PC-3 (cell line): ENCODE measurements at regions not wholly inside any gene's neighbourhood (a gene's known extent, or its start where the extent isn't known, plus 50 kb on each side); places are given as distances from the start of the nearest gene placed in this dataset.

Experiments used
- ATAC-seq: fragments of 200-7000 bp; cut with Tn5 transposase; 2 replicates; pipeline ENCODE4 v1.9.1; 2020; ENCODE audit warnings: mild to moderate bottlenecking, moderate library complexity
- BruUV-seq: library from RNA; stranded (reverse); fragments of 400-500 nt; replicated peaks from 2 replicates; lab custom pipeline; 2021; lab: Mats Ljungman, UMichigan
- CTCF ChIA-PET: fragments of 300-600 bp; sonication (Branson Sonifier 250); formaldehyde crosslinking; loops from one replicate; lab custom pipeline; 2022; ENCODE audit warnings: antibody characterized with exemption; lab: Charles Lee
- POLR2A ChIA-PET: fragments of 300-600 bp; sonication (Branson Sonifier 250); formaldehyde crosslinking; loops from one replicate; lab custom pipeline; 2022; ENCODE audit warnings: antibody characterized with exemption; ENCODE audit not compliant: unreplicated experiment; lab: Charles Lee
- DNase-seq: peaks from one replicate; pipeline ENCODE4 v3.0.0-alpha.2; 2015
- H2AFZ ChIP-seq: fragments of 300-600 bp; sonication (generic); 2 replicates; pipeline ENCODE4 v1.6.0; 2016; ENCODE audit warnings: antibody characterized with exemption, low read length
- H3F3A ChIP-seq: fragments of 300-600 bp; sonication (generic); one replicate; pipeline ENCODE4 v1.6.0; 2017; ENCODE audit warnings: antibody characterized with exemption, low read length, control low read depth, mild to moderate bottlenecking; ENCODE audit not compliant: unreplicated experiment
- H3K27ac ChIP-seq: fragments of 300-600 bp; sonication (generic); 2 replicates; pipeline ENCODE4 v1.5.1; 2016; ENCODE audit warnings: mild to moderate bottlenecking, low read length
- H3K27me3 ChIP-seq: fragments of 300-600 bp; sonication (generic); 2 replicates; pipeline ENCODE4 v1.6.1; 2016; ENCODE audit warnings: low read length, mixed read lengths
- H3K36me3 ChIP-seq: fragments of 300-600 bp; sonication (generic); 2 replicates; pipeline ENCODE4 v1.6.1; 2016; ENCODE audit warnings: low read depth, mixed run types, low read length, mixed read lengths
- H3K4me1 ChIP-seq: fragments of 300-600 bp; sonication (generic); 2 replicates; pipeline ENCODE4 v1.5.1; 2016; ENCODE audit warnings: low read length; ENCODE audit not compliant: insufficient read depth
- H3K4me2 ChIP-seq: fragments of 300-600 bp; sonication (generic); 2 replicates; pipeline ENCODE4 v1.6.0; 2016; ENCODE audit warnings: low read length
- H3K4me3 ChIP-seq: fragments of 300-600 bp; sonication (generic); 2 replicates; pipeline ENCODE4 v1.5.1; 2016; ENCODE audit warnings: mild to moderate bottlenecking, low read length, mixed read lengths
- H3K79me2 ChIP-seq: fragments of 300-600 bp; sonication (generic); 2 replicates; pipeline ENCODE4 v1.6.1; 2017; ENCODE audit warnings: low read length, mixed read lengths
- H3K9ac ChIP-seq: fragments of 300-600 bp; sonication (generic); 2 replicates; pipeline ENCODE4 v1.6.0; 2016; ENCODE audit warnings: mild to moderate bottlenecking, low read length
- H3K9me2 ChIP-seq: fragments of 300-600 bp; sonication (generic); replicated peaks from 2 replicates; pipeline ENCODE4 v1.6.1; 2016; ENCODE audit warnings: mixed run types, low read length, mixed read lengths
- H3K9me3 ChIP-seq: fragments of 300-600 bp; sonication (generic); 2 replicates; pipeline ENCODE4 v1.6.1; 2016; ENCODE audit warnings: low read length, mixed read lengths
- H4K20me1 ChIP-seq: fragments of 300-600 bp; sonication (generic); 2 replicates; pipeline ENCODE4 v1.6.1; 2016; ENCODE audit warnings: low read length, mixed read lengths
- EZH2 ChIP-seq: fragments of 300-600 bp; sonication (generic); IDR thresholded peaks from one replicate; pipeline ENCODE4 v1.6.1; 2017; ENCODE audit warnings: antibody characterized with exemption, mild to moderate bottlenecking, low read length; ENCODE audit not compliant: unreplicated experiment
- EZH2phosphoT487 ChIP-seq: fragments of 300-600 bp; sonication (generic); IDR thresholded peaks from 2 replicates; pipeline ENCODE4 v1.6.1; 2018; ENCODE audit warnings: mild to moderate bottlenecking, antibody characterized with exemption, low read length, borderline replicate concordance
- intact Hi-C: fragments of 100-400 bp; cut with micrococcal nuclease; formaldehyde crosslinking; loops from 2 replicates; pipeline ENCODE4 v1.9.0; 2023
- TF ChIP-seq, protein P1 (sequence below): fragments of 300-600 bp; sonication (generic); conservative IDR thresholded peaks from 2 replicates; pipeline ENCODE4 v1.5.1; 2017; ENCODE audit warnings: antibody characterized with exemption, low read depth, mild to moderate bottlenecking, low read length

DNA sequence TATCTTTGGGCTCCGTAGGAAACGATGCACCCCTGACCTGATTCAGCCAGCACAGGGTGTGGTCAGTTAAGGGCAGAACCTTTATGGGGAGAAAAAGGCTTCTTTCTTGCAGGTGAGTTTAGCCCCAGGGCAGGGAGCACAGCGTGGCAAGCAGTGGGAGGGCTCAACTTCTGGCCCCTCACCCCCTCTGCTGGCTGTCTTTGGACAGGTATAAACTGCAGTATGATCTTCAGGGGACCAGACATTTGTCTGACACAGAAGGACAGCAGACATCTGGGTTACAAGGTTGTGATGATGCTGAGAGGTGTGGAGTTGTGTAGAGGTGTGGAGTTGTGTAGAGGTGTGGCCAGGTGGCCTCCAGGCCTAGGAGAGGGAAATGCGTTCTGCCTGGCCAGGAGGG lies 324.0 kb upstream of the PLET1 start:
- no peaks in the 10 kb centered on the region for H3F3A ChIP-seq
- intact Hi-C loops, result no loop called here
- peak; percentile 48; the same call in 1 of the 2 replicates for ATAC-seq
- H3K9ac ChIP-seq, result no peak overlapping the region
- H2AFZ ChIP-seq, result no peak overlapping the region
- H3K27me3 ChIP-seq, result peaks cover 31% of the 10 kb centered on the region
- H3K4me1 ChIP-seq, result no peaks in the 10 kb centered on the region
- H3K36me3 ChIP-seq, result no peaks in the 10 kb centered on the region
- H3K4me3 ChIP-seq, result no peak overlapping the region
- POLR2A ChIA-PET, result no interaction called here
- H3K4me2 ChIP-seq, result no peak overlapping the region
- H3K27ac ChIP-seq, result no peak overlapping the region
- no TSS peak for BruUV-seq
- CTCF ChIA-PET, result no interaction called here
- H3K9me3 ChIP-seq, result no peaks in the 10 kb centered on the region
- TF ChIP-seq, protein P1, sequence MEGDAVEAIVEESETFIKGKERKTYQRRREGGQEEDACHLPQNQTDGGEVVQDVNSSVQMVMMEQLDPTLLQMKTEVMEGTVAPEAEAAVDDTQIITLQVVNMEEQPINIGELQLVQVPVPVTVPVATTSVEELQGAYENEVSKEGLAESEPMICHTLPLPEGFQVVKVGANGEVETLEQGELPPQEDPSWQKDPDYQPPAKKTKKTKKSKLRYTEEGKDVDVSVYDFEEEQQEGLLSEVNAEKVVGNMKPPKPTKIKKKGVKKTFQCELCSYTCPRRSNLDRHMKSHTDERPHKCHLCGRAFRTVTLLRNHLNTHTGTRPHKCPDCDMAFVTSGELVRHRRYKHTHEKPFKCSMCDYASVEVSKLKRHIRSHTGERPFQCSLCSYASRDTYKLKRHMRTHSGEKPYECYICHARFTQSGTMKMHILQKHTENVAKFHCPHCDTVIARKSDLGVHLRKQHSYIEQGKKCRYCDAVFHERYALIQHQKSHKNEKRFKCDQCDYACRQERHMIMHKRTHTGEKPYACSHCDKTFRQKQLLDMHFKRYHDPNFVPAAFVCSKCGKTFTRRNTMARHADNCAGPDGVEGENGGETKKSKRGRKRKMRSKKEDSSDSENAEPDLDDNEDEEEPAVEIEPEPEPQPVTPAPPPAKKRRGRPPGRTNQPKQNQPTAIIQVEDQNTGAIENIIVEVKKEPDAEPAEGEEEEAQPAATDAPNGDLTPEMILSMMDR, result peak; percentile 53
- TF ChIP-seq EZH2, result no peak
- no peaks in the 10 kb centered on the region for H4K20me1 ChIP-seq
- H3K79me2 ChIP-seq, result no peaks in the 10 kb centered on the region
- DNase-seq, result peak; percentile 36
- H3K9me2 ChIP-seq, result no peaks in the 10 kb centered on the region

DNA sequence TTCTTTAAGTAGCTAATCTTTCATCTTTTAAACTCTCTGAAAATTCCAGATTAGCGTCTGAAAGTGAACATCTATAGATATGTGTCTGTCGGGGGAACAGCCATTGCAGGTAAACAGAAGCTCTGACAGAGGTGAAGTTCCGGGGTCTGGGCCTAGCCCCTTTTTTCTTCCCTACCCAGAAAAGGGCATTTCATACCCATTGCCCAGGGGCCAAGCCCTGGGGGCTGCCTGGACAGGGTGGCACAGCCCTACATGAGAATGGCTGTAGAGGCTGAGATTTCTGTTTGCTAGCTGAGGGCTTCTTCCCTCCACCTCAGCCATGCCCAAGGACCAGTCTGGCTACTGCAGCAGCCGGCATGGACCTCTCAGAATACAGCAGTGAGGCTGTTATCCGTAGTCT lies 327.0 kb upstream of the PLET1 start:
- no peak overlapping the region for H3K4me3 ChIP-seq
- peaks cover 13% of the 10 kb centered on the region; the same call in 1 of the 2 replicates for H3K27me3 ChIP-seq
- H3K9ac ChIP-seq, result no peak overlapping the region
- no peaks in the 10 kb centered on the region for H3K9me3 ChIP-seq
- no peak overlapping the region for H3K27ac ChIP-seq
- BruUV-seq, result no TSS peak
- H4K20me1 ChIP-seq, result no peaks in the 10 kb centered on the region
- H2AFZ ChIP-seq, result no peak overlapping the region
- no peaks in the 10 kb centered on the region for H3K36me3 ChIP-seq
- ChIA-PET CTCF (interaction anchor here (0.5 to 1.3 kb wide), 3 partner anchors 62 to 702 kb away, joined by 3 to 9 read pairs (median 4); no protein-coding TSS in a partner anchor), POLR2A (no interaction called here)
- no peaks in the 10 kb centered on the region for H3K79me2 ChIP-seq
- no peaks in the 10 kb centered on the region for H3K9me2 ChIP-seq
- TF ChIP-seq, protein P1, result no peak
- TF ChIP-seq EZH2phosphoT487, result no peak
- TF ChIP-seq EZH2, result no peak
- ATAC-seq, result no peak
- no peak overlapping the region for H3K4me2 ChIP-seq
- no peak for DNase-seq
- H3F3A ChIP-seq, result no peaks in the 10 kb centered on the region
- intact Hi-C loops, result loop anchor here (1.0 kb wide), 3 partner anchors 208 to 702 kb away; no protein-coding TSS in a partner anchor
- H3K4me1 ChIP-seq, result no peaks in the 10 kb centered on the region

DNA sequence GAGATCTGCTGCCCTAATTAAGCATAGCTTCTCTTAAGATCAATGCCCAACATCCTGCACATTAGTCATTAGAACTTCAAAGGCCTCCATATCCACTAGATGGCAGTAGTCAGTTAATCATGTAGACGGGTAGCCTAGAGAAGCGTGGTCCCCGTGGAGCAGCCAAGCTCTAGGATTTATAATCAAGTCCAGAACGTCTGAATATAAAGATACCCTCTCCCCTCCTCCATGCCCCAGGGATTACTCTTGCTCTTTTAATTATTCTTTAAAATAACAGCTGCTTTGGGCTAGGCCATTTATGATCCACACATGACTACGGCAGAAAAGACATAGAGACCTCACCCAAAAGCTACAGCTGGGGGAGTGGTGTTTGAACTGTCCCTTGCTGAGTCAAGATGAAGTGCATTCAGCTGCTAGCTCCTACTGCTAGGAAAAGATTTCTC lies 327.6 kb upstream of the PLET1 start:
- ATAC-seq (peak; percentile 94), DNase-seq (peak; percentile 90)
- ChIA-PET POLR2A (interaction anchor here (0.6 kb wide), 1 partner anchor 363 kb away, joined by 5 read pairs; no protein-coding TSS in a partner anchor), CTCF (interaction anchor here (0.5 to 1.3 kb wide), 3 partner anchors 61 to 702 kb away, joined by 3 to 9 read pairs (median 4); no protein-coding TSS in a partner anchor)
- Histone ChIP-seq H2AFZ (peak overlapping the region; percentile 48), H3K4me3 (no peak overlapping the region), H3K9ac (no peak overlapping the region), H3K4me2 (peak overlapping the region; percentile 7; the same call in 1 of the 2 replicates), H3K79me2 (no peaks in the 10 kb centered on the region), H3F3A (no peaks in the 10 kb centered on the region), H3K27ac (no peak overlapping the region), H4K20me1 (no peaks in the 10 kb centered on the region), H3K9me2 (no peaks in the 10 kb centered on the region), H3K36me3 (no peaks in the 10 kb centered on the region), H3K9me3 (no peaks in the 10 kb centered on the region), H3K27me3 (peaks cover 8% of the 10 kb centered on the region; the same call in 1 of the 2 replicates), H3K4me1 (no peaks in the 10 kb centered on the region)
- BruUV-seq, result no TSS peak
- TF ChIP-seq, protein P1, result peak; percentile 87
- TF ChIP-seq EZH2phosphoT487, result no peak
- TF ChIP-seq EZH2, result no peak
- intact Hi-C loops, result loop anchor here (1.0 kb wide), 3 partner anchors 207 to 701 kb away; no protein-coding TSS in a partner anchor
